ENCODE measurements at regions not wholly inside any gene's neighbourhood (a gene's known extent, or its start where the extent isn't known, plus 50 kb on each side); places are given as distances from the start of the nearest gene placed in this dataset.

DNA sequence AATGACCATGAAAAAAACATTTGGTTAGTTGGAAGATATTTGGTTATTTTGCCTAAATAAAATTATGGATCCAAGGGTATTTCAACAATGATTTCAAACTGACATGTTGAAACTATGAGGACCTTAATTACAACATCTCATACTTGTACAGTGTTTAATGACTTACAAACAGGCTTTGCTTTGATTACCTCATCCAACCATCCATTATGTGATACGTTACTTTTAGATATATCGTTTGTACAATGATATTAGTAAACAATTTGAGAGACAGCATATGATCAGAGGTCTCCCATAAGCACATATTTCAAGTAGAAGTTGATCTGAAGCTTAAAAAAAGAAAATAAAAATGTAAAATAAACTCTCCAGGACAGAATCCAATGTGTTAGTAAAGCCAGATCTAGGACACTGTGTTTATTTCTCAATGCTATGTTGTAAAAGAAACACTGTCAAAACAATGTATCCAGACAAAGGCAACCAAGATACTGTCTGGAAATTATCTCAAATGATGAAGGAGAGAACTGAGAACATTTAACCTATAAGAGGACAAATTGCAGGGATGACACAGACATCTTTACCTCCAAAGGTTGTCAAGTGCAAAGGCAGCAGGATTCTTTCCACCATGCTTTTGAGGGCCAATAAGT, 116.0 kb upstream of the TARS1 start:
- H3K27me3 ChIP-seq (ENCODE audit: control insufficient read depth, insufficient read depth, low read length), result no peaks in the 10 kb centered on the region
- DNase-seq (no peak), ATAC-seq (ENCODE audit: low read depth in 2 of 2) (no peak)
- H3K27ac ChIP-seq (ENCODE audit: insufficient read depth, low read length, poor library complexity, severe bottlenecking), result no peak overlapping the region
- H3K4me3 ChIP-seq (ENCODE audit: low read depth, low read length), result no peak overlapping the region
- Mint-ChIP-seq H3K36me3 (no peaks in the 10 kb centered on the region), H3K27ac (no peak overlapping the region), H3K4me1 (no peaks in the 10 kb centered on the region), H3K4me3 (no peak overlapping the region), H3K27me3 (no peaks in the 10 kb centered on the region), H3K9me3 (peaks cover 0 to 4% (median 0%) of the 10 kb centered on the region in 7 donors)
- no peaks in the 10 kb centered on the region for H3K36me3 ChIP-seq (ENCODE audit: control insufficient read depth, insufficient read depth, low read length)
- no peaks in the 10 kb centered on the region for H3K4me1 ChIP-seq (ENCODE audit: control insufficient read depth, insufficient read depth, low read length, poor library complexity, severe bottlenecking)
- no peaks in the 10 kb centered on the region for H3K9me3 ChIP-seq (ENCODE audit: control insufficient read depth in 2 of 2, low read length in 2 of 2)

DNA sequence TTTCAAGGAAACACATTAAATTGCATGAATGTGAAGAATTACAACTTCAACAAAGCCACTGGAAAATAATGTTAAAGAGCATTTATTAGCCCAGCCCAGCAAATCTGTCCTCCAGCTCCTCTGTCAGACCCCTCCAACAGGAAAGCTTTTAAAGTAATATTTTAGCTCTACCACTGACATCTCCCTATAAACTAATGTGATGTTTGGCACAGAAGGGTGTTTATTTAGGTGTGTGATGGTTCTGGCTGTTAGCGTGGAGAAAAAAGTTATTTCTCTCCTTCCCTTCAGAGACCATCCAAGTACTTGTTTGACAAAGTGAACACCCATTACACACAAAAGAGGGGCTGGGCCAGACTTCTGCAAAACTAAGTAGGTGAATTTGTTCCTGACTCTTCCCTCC, 111.9 kb upstream of the TARS1 start:
- ATAC-seq (ENCODE audit: low read depth in 2 of 2), result no peak
- Histone ChIP-seq H3K9me3 (ENCODE audit: control insufficient read depth in 2 of 2, low read length in 2 of 2) (no peaks in the 10 kb centered on the region), H3K4me1 (ENCODE audit: control insufficient read depth, insufficient read depth, low read length, poor library complexity, severe bottlenecking) (no peaks in the 10 kb centered on the region), H3K4me3 (ENCODE audit: low read depth, low read length) (no peak overlapping the region), H3K27ac (ENCODE audit: insufficient read depth, low read length, poor library complexity, severe bottlenecking) (no peak overlapping the region), H3K27me3 (ENCODE audit: control insufficient read depth, insufficient read depth, low read length) (no peaks in the 10 kb centered on the region), H3K36me3 (ENCODE audit: control insufficient read depth, insufficient read depth, low read length) (no peaks in the 10 kb centered on the region)
- H3K36me3 Mint-ChIP-seq, result no peaks in the 10 kb centered on the region
- no peaks in the 10 kb centered on the region for H3K4me1 Mint-ChIP-seq
- H3K9me3 Mint-ChIP-seq, result peaks cover 0 to 4% (median 0%) of the 10 kb centered on the region in 7 donors
- H3K27ac Mint-ChIP-seq, result no peak overlapping the region
- H3K27me3 Mint-ChIP-seq, result no peaks in the 10 kb centered on the region
- no peak overlapping the region for H3K4me3 Mint-ChIP-seq
- DNase-seq, result no peak

DNA sequence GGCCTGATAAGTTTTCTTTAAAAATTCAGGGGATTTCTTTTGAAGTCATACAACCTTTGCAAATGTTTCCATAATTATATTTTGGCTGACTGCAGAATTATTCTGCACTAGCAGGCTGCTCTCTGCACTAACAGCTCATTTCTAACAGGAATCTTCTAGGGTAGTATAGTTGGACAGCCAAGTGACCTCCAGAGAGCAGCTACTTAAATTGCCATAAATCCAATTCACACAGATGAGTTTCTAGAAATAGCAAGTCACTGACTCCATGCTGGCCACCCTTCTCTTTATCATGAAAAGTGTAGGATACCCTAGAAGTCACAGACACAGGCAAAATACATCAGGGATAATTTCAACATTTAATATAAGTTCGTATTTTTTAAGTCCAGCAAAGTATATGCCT, 110.9 kb upstream of the TARS1 start:
- Mint-ChIP-seq H3K9me3 (peaks cover 0 to 3% (median 0%) of the 10 kb centered on the region in 7 donors), H3K4me1 (no peaks in the 10 kb centered on the region), H3K27ac (no peak overlapping the region), H3K4me3 (no peak overlapping the region), H3K27me3 (no peaks in the 10 kb centered on the region), H3K36me3 (no peaks in the 10 kb centered on the region)
- H3K27me3 ChIP-seq (ENCODE audit: control insufficient read depth, insufficient read depth, low read length), result no peaks in the 10 kb centered on the region
- no peaks in the 10 kb centered on the region for H3K36me3 ChIP-seq (ENCODE audit: control insufficient read depth, insufficient read depth, low read length)
- H3K9me3 ChIP-seq (ENCODE audit: control insufficient read depth in 2 of 2, low read length in 2 of 2), result no peaks in the 10 kb centered on the region
- no peak overlapping the region for H3K27ac ChIP-seq (ENCODE audit: insufficient read depth, low read length, poor library complexity, severe bottlenecking)
- DNase-seq (no peak), ATAC-seq (ENCODE audit: low read depth in 2 of 2) (no peak)
- H3K4me1 ChIP-seq (ENCODE audit: control insufficient read depth, insufficient read depth, low read length, poor library complexity, severe bottlenecking), result no peaks in the 10 kb centered on the region
- no peak overlapping the region for H3K4me3 ChIP-seq (ENCODE audit: low read depth, low read length)

DNA sequence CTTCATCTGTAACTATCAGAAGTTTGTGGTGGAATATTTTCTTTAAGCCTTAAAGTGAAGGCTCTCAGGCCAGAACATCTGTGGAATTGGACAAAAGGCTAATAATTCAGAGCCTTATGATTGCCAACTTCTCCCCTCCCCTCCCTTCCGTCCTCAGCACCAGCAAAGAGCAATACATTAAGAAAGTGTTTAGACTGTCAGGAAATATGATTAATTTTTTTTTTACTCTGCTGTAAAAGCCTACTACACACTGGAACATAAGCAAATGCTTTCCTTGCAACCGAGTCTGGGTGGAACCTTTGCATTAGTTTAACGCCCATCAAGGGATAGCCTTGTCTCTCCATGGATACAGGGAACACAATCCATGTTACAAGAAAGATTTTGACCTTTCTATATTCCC, 110.3 kb upstream of the TARS1 start:
- DNase-seq, result no peak
- no peaks in the 10 kb centered on the region for H3K27me3 ChIP-seq (ENCODE audit: control insufficient read depth, insufficient read depth, low read length)

DNA sequence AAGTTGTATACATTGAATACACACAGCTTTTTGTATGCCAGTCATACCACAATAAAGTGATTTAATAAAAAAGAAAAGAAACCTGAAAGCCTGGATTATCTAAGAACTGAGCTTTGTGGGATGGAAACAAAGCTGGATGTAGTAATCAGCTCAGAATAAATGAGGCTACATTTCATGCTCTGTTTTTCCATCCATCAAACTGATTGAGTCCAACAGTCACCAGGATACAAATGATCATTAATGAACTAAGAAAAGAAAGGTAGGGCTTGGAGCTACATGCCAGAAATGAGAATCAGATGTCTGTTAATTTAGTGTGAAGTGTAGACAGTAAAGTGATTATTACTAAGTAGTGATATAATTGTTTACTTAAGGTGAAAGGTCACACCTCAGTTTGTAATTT, 109.8 kb upstream of the TARS1 start:
- no peak for DNase-seq
- Mint-ChIP-seq H3K4me3 (no peak overlapping the region), H3K27me3 (no peaks in the 10 kb centered on the region), H3K9me3 (peaks cover 0 to 3% (median 0%) of the 10 kb centered on the region in 7 donors), H3K27ac (no peak overlapping the region), H3K36me3 (no peaks in the 10 kb centered on the region), H3K4me1 (no peaks in the 10 kb centered on the region)
- no peaks in the 10 kb centered on the region for H3K4me1 ChIP-seq (ENCODE audit: control insufficient read depth, insufficient read depth, low read length, poor library complexity, severe bottlenecking)
- no peaks in the 10 kb centered on the region for H3K27me3 ChIP-seq (ENCODE audit: control insufficient read depth, insufficient read depth, low read length)
- no peaks in the 10 kb centered on the region for H3K9me3 ChIP-seq (ENCODE audit: control insufficient read depth in 2 of 2, low read length in 2 of 2)
- H3K27ac ChIP-seq (ENCODE audit: insufficient read depth, low read length, poor library complexity, severe bottlenecking), result no peak overlapping the region
- H3K36me3 ChIP-seq (ENCODE audit: control insufficient read depth, insufficient read depth, low read length), result no peaks in the 10 kb centered on the region
- ATAC-seq (ENCODE audit: low read depth in 2 of 2), result no peak
- no peak overlapping the region for H3K4me3 ChIP-seq (ENCODE audit: low read depth, low read length)

More for the DNA sequence above, 110.3 kb upstream of the TARS1 start:
- Mint-ChIP-seq H3K27ac (no peak overlapping the region), H3K36me3 (no peaks in the 10 kb centered on the region), H3K27me3 (no peaks in the 10 kb centered on the region), H3K9me3 (peaks cover 0 to 3% (median 0%) of the 10 kb centered on the region in 7 donors), H3K4me3 (no peak overlapping the region), H3K4me1 (no peaks in the 10 kb centered on the region)
- no peak overlapping the region for H3K27ac ChIP-seq (ENCODE audit: insufficient read depth, low read length, poor library complexity, severe bottlenecking)
- no peaks in the 10 kb centered on the region for H3K4me1 ChIP-seq (ENCODE audit: control insufficient read depth, insufficient read depth, low read length, poor library complexity, severe bottlenecking)
- no peaks in the 10 kb centered on the region for H3K9me3 ChIP-seq (ENCODE audit: control insufficient read depth in 2 of 2, low read length in 2 of 2)
- H3K36me3 ChIP-seq (ENCODE audit: control insufficient read depth, insufficient read depth, low read length), result no peaks in the 10 kb centered on the region
- no peak overlapping the region for H3K4me3 ChIP-seq (ENCODE audit: low read depth, low read length)
- ATAC-seq (ENCODE audit: low read depth in 2 of 2), result no peak

DNA sequence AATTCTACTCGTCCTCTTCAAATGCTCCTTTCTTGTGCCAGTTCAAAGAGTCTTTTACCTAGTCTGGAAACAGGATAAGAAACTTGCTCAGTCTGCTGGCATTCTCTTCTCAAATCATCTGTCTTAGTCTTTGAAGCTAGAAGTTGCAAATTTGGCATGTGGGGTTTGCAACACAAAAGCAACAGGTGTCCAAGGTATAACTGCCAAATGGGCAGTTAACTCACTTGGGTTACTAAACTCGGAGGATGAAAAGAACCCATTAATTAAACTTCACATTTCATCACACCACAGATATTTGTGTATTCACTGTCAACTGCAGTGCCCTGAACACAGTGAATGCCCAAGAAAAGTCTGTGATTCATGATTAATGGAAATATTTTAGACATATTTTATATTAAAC, 108.0 kb upstream of the TARS1 start:
- Mint-ChIP-seq H3K4me1 (no peaks in the 10 kb centered on the region), H3K9me3 (no peaks in the 10 kb centered on the region), H3K36me3 (no peaks in the 10 kb centered on the region), H3K4me3 (no peak overlapping the region), H3K27ac (no peak overlapping the region), H3K27me3 (no peaks in the 10 kb centered on the region)
- DNase-seq (no peak), ATAC-seq (ENCODE audit: low read depth in 2 of 2) (no peak)
- Histone ChIP-seq H3K27me3 (ENCODE audit: control insufficient read depth, insufficient read depth, low read length) (no peaks in the 10 kb centered on the region), H3K36me3 (ENCODE audit: control insufficient read depth, insufficient read depth, low read length) (no peaks in the 10 kb centered on the region), H3K9me3 (ENCODE audit: control insufficient read depth in 2 of 2, low read length in 2 of 2) (no peaks in the 10 kb centered on the region), H3K4me1 (ENCODE audit: control insufficient read depth, insufficient read depth, low read length, poor library complexity, severe bottlenecking) (no peaks in the 10 kb centered on the region), H3K4me3 (ENCODE audit: low read depth, low read length) (no peak overlapping the region), H3K27ac (ENCODE audit: insufficient read depth, low read length, poor library complexity, severe bottlenecking) (no peak overlapping the region)

DNA sequence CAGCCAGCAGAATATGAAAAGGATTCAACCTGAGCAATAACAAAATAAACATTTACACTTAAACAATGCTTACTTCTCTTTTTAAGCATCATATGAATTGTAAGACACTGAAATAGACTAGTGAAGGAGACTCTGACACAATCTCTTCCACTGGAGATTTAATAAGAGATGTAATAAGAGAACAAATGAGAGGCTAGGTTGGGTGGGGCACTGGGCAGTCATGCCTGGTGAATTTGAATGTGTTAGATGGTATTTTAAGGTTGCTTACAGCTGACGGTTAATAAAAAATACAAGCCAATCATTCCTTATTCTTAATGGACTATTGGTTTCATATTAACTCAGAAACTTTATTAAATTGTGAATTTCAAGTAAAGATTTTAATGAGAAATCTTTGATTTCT, 105.9 kb upstream of the TARS1 start:
- Mint-ChIP-seq H3K36me3 (no peaks in the 10 kb centered on the region), H3K27ac (no peak overlapping the region), H3K4me3 (no peak overlapping the region), H3K27me3 (no peaks in the 10 kb centered on the region), H3K4me1 (no peaks in the 10 kb centered on the region), H3K9me3 (peaks cover 0 to 5% (median 0%) of the 10 kb centered on the region in 7 donors)
- Histone ChIP-seq H3K4me3 (ENCODE audit: low read depth, low read length) (no peak overlapping the region), H3K27ac (ENCODE audit: insufficient read depth, low read length, poor library complexity, severe bottlenecking) (no peak overlapping the region), H3K36me3 (ENCODE audit: control insufficient read depth, insufficient read depth, low read length) (no peaks in the 10 kb centered on the region), H3K27me3 (ENCODE audit: control insufficient read depth, insufficient read depth, low read length) (no peaks in the 10 kb centered on the region), H3K9me3 (ENCODE audit: control insufficient read depth in 2 of 2, low read length in 2 of 2) (no peaks in the 10 kb centered on the region), H3K4me1 (ENCODE audit: control insufficient read depth, insufficient read depth, low read length, poor library complexity, severe bottlenecking) (no peaks in the 10 kb centered on the region)
- DNase-seq (no peak), ATAC-seq (ENCODE audit: low read depth in 2 of 2) (no peak)

DNA sequence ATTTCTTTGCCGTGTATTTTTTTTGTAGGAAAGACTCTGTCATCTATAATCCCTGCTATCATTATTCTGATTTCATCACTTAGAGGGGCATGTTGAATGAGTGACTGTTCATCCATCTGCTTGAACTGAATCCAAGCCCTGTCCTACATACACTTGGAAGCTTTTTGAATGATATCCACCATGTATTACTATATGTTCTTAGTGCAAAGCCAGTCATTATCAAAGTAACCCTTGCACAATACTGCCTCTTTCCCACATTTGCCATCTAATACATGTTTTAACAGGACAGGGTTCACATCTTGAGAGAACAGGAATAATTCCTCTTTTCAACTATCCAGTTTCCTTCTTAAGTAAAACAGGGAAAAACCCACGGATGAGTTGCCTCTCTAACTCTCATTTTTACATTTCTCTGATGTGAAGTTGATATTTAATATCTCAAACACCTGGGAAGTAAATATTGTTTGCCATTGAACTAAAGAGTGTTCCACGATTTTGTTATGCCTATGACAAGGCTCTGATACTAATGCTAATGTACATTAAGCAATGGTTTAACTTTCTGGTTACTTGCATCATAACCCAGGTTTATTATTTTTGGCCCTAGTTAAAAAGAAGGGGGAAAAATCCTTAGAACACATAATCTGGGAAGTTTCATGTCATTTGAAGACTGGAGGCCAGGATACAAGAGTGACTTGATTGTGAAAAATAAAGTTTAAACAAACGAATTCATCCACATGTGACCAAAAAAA, 103.7 kb upstream of the TARS1 start:
- H3K27me3 ChIP-seq (ENCODE audit: control insufficient read depth, insufficient read depth, low read length), result no peaks in the 10 kb centered on the region
- no peak for ATAC-seq (ENCODE audit: low read depth in 2 of 2)
- no peak for DNase-seq
- H3K4me1 Mint-ChIP-seq, result no peaks in the 10 kb centered on the region
- peaks cover 0 to 6% (median 0%) of the 10 kb centered on the region in 7 donors for H3K9me3 Mint-ChIP-seq
- H3K4me1 ChIP-seq (ENCODE audit: control insufficient read depth, insufficient read depth, low read length, poor library complexity, severe bottlenecking), result no peaks in the 10 kb centered on the region
- no peaks in the 10 kb centered on the region for H3K36me3 ChIP-seq (ENCODE audit: control insufficient read depth, insufficient read depth, low read length)
- no peak overlapping the region for H3K27ac Mint-ChIP-seq
- H3K4me3 Mint-ChIP-seq, result no peak overlapping the region
- no peaks in the 10 kb centered on the region for H3K36me3 Mint-ChIP-seq
- H3K27ac ChIP-seq (ENCODE audit: insufficient read depth, low read length, poor library complexity, severe bottlenecking), result no peak overlapping the region
- H3K4me3 ChIP-seq (ENCODE audit: low read depth, low read length), result no peak overlapping the region
- no peaks in the 10 kb centered on the region for H3K9me3 ChIP-seq (ENCODE audit: control insufficient read depth in 2 of 2, low read length in 2 of 2)
- H3K27me3 Mint-ChIP-seq, result no peaks in the 10 kb centered on the region
